Epithelial cell of esophagus (primary cell): ENCODE measurements at regions not wholly inside any gene's neighbourhood (a gene's known extent, or its start where the extent isn't known, plus 50 kb on each side); places are given as distances from the start of the nearest gene placed in this dataset.
A peak's percentile ranks its signal among the peaks of the same experiment; 100 is the strongest.

ENCODE experiments used
- DNase-seq: peaks from one replicate; pipeline ENCODE4 v3.0.0; 2010; ENCODE audit warnings: low read depth
- H3K4me3 ChIP-seq: 2 replicates; pipeline ENCODE4 v1.5.1; 2011; ENCODE audit warnings: mild to moderate bottlenecking, low read length, control low read depth
- TF ChIP-seq, protein P1 (sequence below): IDR thresholded peaks from 2 replicates; pipeline ENCODE4 v1.5.1; 2011; ENCODE audit warnings: low read depth, mild to moderate bottlenecking, low read length, control low read depth, inconsistent platforms; ENCODE audit not compliant: insufficient read depth; ENCODE audit errors: missing control alignments

DNA sequence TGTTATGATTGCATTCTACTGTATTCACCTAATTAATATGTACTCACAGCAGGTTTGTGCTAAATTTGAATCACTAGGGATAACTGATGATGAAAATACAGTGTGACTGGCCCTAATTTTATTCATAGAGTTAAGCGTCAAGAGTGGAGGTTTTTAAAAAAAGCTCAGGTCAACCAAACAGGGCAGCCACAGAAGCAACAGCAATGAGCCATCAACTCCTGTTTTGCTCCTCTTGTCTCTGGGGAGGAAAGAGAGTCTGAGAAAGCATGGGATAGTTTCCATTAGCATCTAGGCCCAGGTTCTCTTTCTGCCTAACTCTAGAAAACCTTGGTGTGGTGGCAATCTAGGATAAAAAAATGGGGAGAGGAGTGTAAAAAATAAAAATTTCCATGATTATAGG, 122.1 kb downstream of the OGFRL1 start:
- TF ChIP-seq, protein P1, sequence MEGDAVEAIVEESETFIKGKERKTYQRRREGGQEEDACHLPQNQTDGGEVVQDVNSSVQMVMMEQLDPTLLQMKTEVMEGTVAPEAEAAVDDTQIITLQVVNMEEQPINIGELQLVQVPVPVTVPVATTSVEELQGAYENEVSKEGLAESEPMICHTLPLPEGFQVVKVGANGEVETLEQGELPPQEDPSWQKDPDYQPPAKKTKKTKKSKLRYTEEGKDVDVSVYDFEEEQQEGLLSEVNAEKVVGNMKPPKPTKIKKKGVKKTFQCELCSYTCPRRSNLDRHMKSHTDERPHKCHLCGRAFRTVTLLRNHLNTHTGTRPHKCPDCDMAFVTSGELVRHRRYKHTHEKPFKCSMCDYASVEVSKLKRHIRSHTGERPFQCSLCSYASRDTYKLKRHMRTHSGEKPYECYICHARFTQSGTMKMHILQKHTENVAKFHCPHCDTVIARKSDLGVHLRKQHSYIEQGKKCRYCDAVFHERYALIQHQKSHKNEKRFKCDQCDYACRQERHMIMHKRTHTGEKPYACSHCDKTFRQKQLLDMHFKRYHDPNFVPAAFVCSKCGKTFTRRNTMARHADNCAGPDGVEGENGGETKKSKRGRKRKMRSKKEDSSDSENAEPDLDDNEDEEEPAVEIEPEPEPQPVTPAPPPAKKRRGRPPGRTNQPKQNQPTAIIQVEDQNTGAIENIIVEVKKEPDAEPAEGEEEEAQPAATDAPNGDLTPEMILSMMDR = no peak
- no peak for DNase-seq
- H3K4me3 ChIP-seq = no peak overlapping the region

DNA sequence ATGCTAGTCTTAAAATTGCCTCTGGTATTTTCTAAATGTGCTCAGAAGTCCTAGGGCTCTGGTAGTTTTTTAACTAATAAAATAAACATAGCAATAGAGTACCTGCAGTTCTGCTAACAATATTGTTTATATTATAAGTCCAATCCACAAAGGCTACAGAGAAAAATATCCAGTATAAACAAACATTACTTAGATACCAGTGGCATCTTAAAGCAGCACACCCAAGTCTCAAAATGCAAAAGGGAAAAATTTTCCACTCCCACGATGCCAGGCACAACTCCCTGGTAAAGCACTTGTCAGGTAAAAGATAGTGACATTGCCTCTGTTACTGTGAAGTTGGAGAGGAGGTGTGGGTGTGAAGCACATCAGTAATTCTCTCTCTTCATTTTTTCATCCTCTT, 123.3 kb downstream of the OGFRL1 start:
- TF ChIP-seq, protein P1 = no peak
- no peak overlapping the region for H3K4me3 ChIP-seq
- no peak for DNase-seq

- no peak overlapping the region for H3K4me3 ChIP-seq
Observed at GRCh38 chr6:71412559-71413140, 124.0 kb downstream of the OGFRL1 start.

DNA sequence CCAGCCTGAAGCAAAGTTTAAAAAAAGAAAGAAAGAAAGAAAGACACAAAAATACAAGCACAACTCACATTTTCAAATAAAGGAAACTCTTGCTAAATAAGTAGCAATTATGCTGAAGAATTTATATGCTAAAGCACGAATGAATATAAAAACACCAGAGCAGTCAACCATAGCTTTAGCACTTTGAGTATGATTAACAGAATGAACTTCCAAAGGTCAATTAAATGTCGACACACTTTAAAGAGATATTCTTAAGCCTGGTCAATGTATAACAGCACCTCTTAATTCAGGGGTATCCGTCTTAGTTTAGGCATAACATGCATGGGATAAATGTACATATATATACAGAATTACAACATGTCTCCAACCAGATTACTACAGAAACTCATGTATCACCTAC, 125.9 kb downstream of the OGFRL1 start:
- no peak overlapping the region for H3K4me3 ChIP-seq
- TF ChIP-seq, protein P1 = no peak
- DNase-seq = no peak

More at GRCh38 chr6:71412559-71413140, 124.0 kb downstream of the OGFRL1 start:
- DNase-seq = no peak
- TF ChIP-seq, protein P1 = no peak

- peak overlapping the region; percentile 77 for H3K4me3 ChIP-seq
Observed at GRCh38 chr6:71419217-71420094, 130.8 kb downstream of the OGFRL1 start.

GRCh38 chr6:71420095-71420692, 131.6 kb downstream of the OGFRL1 start:
- H3K4me3 ChIP-seq = peak overlapping the region; percentile 77
- peak; percentile 48 for DNase-seq
- TF ChIP-seq, protein P1 = no peak

More at GRCh38 chr6:71419217-71420094, 130.8 kb downstream of the OGFRL1 start:
- TF ChIP-seq, protein P1 = no peak
- DNase-seq = peak; percentile 27
